Retinal pigment epithelial cell (primary cell): ENCODE measurements at regions not wholly inside any gene's neighbourhood (a gene's known extent, or its start where the extent isn't known, plus 50 kb on each side); places are given as distances from the start of the nearest gene placed in this dataset.

ENCODE experiments used
- DNase-seq: peaks from one replicate; pipeline ENCODE4 v3.0.0-alpha.2; 2010; ENCODE audit warnings: low read depth
- H3K4me3 ChIP-seq: 2 replicates; pipeline ENCODE4 v1.5.1; 2011; ENCODE audit warnings: mild to moderate bottlenecking, low read length, control low read depth, moderate library complexity
- TF ChIP-seq, protein P1 (sequence below): conservative IDR thresholded peaks from 2 replicates; pipeline ENCODE4 v1.5.1; 2011; ENCODE audit warnings: low read depth, low read length, control low read depth, inconsistent platforms

DNA sequence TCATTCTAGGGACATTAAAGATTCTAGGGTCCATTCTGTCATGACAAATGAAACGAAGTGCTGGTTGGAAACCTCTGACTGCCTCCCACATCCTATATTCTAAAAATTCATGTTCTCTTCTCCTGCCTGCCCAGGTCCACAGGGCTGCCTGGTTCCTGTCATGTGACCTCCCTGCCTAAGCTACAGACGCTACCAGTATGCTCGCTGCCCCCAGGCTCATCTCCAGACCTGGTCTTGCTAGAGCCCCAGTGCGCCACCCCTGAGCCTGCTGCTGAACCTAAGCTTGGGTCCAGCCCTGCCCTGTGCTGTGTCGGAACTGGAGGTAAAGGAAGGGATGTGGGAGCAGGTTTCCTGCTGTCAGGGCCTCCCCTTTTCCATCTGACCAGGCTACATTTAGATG, 231.6 kb upstream of the CDH5 start:
- no peak for DNase-seq
- TF ChIP-seq, protein P1, sequence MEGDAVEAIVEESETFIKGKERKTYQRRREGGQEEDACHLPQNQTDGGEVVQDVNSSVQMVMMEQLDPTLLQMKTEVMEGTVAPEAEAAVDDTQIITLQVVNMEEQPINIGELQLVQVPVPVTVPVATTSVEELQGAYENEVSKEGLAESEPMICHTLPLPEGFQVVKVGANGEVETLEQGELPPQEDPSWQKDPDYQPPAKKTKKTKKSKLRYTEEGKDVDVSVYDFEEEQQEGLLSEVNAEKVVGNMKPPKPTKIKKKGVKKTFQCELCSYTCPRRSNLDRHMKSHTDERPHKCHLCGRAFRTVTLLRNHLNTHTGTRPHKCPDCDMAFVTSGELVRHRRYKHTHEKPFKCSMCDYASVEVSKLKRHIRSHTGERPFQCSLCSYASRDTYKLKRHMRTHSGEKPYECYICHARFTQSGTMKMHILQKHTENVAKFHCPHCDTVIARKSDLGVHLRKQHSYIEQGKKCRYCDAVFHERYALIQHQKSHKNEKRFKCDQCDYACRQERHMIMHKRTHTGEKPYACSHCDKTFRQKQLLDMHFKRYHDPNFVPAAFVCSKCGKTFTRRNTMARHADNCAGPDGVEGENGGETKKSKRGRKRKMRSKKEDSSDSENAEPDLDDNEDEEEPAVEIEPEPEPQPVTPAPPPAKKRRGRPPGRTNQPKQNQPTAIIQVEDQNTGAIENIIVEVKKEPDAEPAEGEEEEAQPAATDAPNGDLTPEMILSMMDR: no peak
- H3K4me3 ChIP-seq: no peak overlapping the region

DNA sequence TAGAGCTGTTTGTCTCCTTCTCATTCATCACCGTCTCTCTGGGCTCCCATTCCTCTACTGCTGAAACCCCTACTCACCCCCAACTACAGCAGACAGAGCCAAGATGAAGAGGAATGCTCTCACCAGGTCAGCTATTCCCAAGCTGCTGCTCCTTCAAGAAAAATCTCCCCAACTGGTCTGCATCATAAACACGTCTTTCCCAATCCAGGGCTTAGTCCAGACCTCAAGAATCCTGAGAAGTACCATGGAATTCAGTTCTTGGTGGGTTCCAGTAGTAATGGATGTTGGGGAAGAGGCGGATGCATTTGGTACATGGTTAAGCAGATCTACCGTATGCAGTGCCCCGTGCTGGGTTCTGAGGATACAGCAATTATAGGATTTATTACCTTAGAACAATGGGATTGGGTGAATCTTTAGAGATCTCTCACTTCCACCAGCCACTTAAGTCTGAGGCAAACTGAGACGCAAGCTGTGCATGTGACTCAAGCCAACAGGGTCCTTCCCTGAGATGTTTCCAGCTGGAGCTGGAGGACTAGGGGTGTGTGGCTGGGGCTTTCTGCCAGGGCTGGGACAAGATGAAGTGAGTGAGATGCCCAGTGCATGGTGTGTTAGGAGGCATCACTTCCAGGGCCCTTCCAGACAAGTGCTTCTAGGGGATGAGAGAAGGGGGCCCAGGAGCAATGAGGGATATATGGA, 232.7 kb upstream of the CDH5 start:
- no peak for DNase-seq
- TF ChIP-seq, protein P1: no peak
- no peak overlapping the region for H3K4me3 ChIP-seq

DNA sequence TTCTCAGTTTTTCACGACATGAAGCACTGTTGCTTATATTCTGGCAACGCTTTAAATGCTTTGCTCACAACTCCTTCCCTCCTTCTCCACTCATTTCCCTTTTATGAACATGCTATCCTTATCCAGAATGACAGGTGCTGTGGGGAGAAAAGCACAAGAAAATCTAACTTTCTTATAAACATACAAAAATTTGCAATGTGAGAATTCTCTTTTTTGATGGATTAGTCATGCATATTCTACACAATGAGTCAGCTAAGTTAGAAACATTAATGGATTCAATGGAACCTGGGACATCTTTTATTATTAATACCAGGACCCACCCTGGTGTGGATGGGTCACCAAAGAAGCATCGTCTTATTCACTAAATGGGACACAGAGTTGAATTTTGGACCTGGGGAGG, 234.6 kb upstream of the CDH5 start:
- DNase-seq: peak; percentile 55
- no peak overlapping the region for H3K4me3 ChIP-seq
- TF ChIP-seq, protein P1: no peak

DNA sequence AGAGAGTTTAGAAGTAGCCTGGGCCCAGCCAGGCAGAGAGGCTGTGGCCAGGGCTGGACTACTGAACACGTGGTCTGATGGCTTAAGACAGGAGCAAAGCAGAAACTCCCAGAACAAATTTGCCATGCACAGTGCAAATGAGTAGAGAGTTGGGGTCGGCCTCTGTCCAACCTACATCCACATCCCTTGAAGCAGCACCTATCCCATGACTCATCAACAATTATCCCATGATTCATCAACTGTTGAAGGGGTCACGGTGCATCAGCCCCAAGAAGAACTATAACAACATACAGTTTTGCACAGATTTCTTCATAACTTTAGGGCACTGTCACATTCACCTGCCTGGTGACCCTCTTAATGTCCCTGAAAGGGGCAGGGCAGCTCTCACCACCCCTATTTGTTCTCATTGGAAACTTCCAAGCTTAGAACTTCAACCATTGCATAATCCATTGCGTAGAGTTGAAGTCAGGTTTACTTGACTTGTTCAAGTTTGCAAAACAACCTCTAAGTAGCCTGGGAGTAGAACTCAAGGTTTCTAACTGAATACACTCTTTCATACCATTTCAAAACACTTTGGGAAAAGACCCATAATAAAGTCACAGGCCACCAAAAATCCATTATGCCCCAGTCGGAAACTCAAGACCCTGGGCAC, 235.2 kb upstream of the CDH5 start:
- TF ChIP-seq, protein P1: no peak
- DNase-seq: no peak
- no peak overlapping the region for H3K4me3 ChIP-seq

DNA sequence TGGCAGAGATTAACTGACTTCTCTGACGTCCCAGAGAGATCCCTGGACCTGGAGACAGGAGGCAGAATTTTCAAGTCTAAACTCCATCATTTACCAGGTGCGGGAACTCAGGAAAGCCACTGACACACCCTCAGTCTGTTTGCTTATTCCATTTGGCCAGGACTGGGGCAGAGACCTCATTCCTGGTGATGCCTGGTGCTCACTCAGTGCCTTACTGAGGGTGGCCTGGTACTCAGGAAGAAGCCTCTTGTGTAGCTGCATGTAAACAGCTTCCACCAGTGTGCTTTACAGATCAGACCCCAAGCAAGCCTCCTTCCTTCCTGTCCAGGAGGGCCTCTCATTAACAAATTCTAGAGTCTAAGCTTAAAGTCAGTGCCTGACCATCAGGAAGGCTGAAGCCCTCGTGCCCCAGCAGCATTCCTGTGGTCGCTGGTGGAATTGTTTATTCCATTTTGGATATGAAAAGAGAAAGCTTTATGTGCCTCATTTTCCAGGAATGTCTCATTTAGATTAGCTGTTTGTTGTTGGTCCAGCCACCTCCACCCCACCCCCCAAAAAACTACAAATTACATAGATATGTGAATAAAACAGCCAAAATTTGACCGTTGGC, 236.1 kb upstream of the CDH5 start:
- DNase-seq: peak; percentile 84
- no peak overlapping the region for H3K4me3 ChIP-seq
- TF ChIP-seq, protein P1: no peak

DNA sequence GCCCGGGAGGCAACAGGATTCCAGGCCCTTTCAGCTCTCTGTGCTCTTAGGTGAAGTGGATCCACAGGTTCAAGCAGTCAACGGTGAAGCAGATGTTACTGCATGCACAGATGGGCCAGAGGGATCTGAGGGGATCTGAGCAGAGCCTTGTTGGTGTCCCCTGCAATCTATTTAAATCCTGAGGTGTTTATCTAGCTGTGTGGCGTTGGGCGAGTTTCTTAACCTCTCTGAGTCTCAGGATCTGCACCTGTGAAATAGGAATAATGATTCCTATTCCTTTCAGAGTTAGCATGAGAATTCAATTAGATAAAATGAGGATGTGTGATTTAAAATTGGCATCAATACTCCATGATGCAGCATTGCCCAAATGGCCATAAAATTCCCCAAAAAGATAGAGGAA, 237.3 kb upstream of the CDH5 start:
- no peak for DNase-seq
- no peak overlapping the region for H3K4me3 ChIP-seq
- TF ChIP-seq, protein P1: no peak
